HepG2 (cell line): ENCODE measurements at regions not wholly inside any gene's neighbourhood (a gene's known extent, or its start where the extent isn't known, plus 50 kb on each side); places are given as distances from the start of the nearest gene placed in this dataset.
A peak's percentile ranks its signal among the peaks of the same experiment; 100 is the strongest.

ENCODE experiments used
- BATF2 ChIP-seq: sonication (generic); formaldehyde crosslinking; IDR thresholded peaks from 2 replicates; pipeline ENCODE4 v1.8.0; 2022; ENCODE audit warnings: mild to moderate bottlenecking, missing genetic modification reagents, moderate library complexity
- CBX2 ChIP-seq, 2 experiments: fragments of 200-600 bp in 1 of 2; sonication (generic); formaldehyde crosslinking in 1 of 2; IDR thresholded peaks; 2 replicates each; pipeline versions ENCODE4 v1.7.0 to v1.8.1; 2018 to 2022; ENCODE audit warnings: low read depth in 2 of 2, low read length in 1 of 2, mild to moderate bottlenecking in 1 of 2, missing genetic modification reagents in 1 of 2
- CEBPG ChIP-seq: IDR thresholded peaks from 2 replicates; pipeline ENCODE4 v1.6.1; 2016
- IKZF4 ChIP-seq: sonication (generic); formaldehyde crosslinking; IDR thresholded peaks from 2 replicates; pipeline ENCODE4 v1.5.1; 2020; ENCODE audit warnings: borderline replicate concordance, mild to moderate bottlenecking, low read depth, missing genetic modification reagents; ENCODE audit errors: not compliant biosample characterization
- KDM1A ChIP-seq: IDR thresholded peaks from 2 replicates; pipeline ENCODE4 v1.6.1; 2016; ENCODE audit warnings: missing compliant biosample characterization
- KDM5B ChIP-seq: sonication (generic); formaldehyde crosslinking; IDR thresholded peaks from 2 replicates; pipeline ENCODE4 v1.4.0; 2020; ENCODE audit warnings: missing genetic modification reagents, mild to moderate bottlenecking, borderline replicate concordance
- KDM6A ChIP-seq: IDR thresholded peaks from 2 replicates; pipeline ENCODE4 v1.6.1; 2016; ENCODE audit warnings: low read depth
- KLF12 ChIP-seq: sonication (generic); formaldehyde crosslinking; IDR thresholded peaks from 2 replicates; pipeline ENCODE4 v1.4.0; 2020; ENCODE audit warnings: missing genetic modification reagents, borderline replicate concordance
- MAFK ChIP-seq, 2 experiments: IDR thresholded peaks in 1 of 2; conservative IDR thresholded peaks in 1 of 2; 2 replicates each; pipeline ENCODE4 v1.6.1; 2011; ENCODE audit warnings: improper control_type of control experiment in 2 of 2, low read length in 2 of 2
- MTA1 ChIP-seq: sonication (generic); formaldehyde crosslinking; IDR thresholded peaks from 2 replicates; pipeline ENCODE4 v1.4.0; 2020; ENCODE audit warnings: missing genetic modification reagents, mild to moderate bottlenecking, borderline replicate concordance
- SP5 ChIP-seq: IDR thresholded peaks from 2 replicates; pipeline ENCODE4 v1.6.1; 2016; ENCODE audit warnings: low read depth, borderline replicate concordance
- TCF12 ChIP-seq, 2 experiments: fragments of 450-650 bp in 1 of 2; sonication (generic) in 1 of 2; formaldehyde crosslinking in 1 of 2; IDR thresholded peaks; 2 replicates each; pipeline versions ENCODE4 v1.6.1 to v1.8.0; 2017 to 2022; ENCODE audit warnings: antibody characterized with exemption in 1 of 2, mild to moderate bottlenecking in 1 of 2, missing genetic modification reagents in 1 of 2, moderate library complexity in 1 of 2
- ZNF234 ChIP-seq: sonication (generic); formaldehyde crosslinking; conservative IDR thresholded peaks from 2 replicates; pipeline ENCODE4 v1.5.1; 2020; ENCODE audit warnings: mild to moderate bottlenecking, missing genetic modification reagents
- ZNF280B ChIP-seq: sonication (generic); formaldehyde crosslinking; IDR thresholded peaks from 2 replicates; pipeline ENCODE4 v1.5.0; 2020; ENCODE audit warnings: missing genetic modification reagents, mild to moderate bottlenecking, borderline replicate concordance
- ZNF367 ChIP-seq: sonication (generic); formaldehyde crosslinking; IDR thresholded peaks from 2 replicates; pipeline ENCODE4 v1.4.0; 2020; ENCODE audit warnings: missing genetic modification reagents, borderline replicate concordance
- ZNF570 ChIP-seq: sonication (generic); formaldehyde crosslinking; IDR thresholded peaks from 2 replicates; pipeline ENCODE4 v1.4.0; 2020; ENCODE audit warnings: mild to moderate bottlenecking, missing genetic modification reagents, borderline replicate concordance
- ZNF607 ChIP-seq: sonication (generic); formaldehyde crosslinking; IDR thresholded peaks from 2 replicates; pipeline ENCODE4 v1.5.1; 2020; ENCODE audit warnings: missing genetic modification reagents, mild to moderate bottlenecking, borderline replicate concordance
- ZNF720 ChIP-seq: sonication (generic); formaldehyde crosslinking; IDR thresholded peaks from 2 replicates; pipeline ENCODE4 v1.4.0; 2020; ENCODE audit warnings: missing genetic modification reagents
- TF ChIP-seq, protein P1 (sequence below): sonication (generic); formaldehyde crosslinking; IDR thresholded peaks from 2 replicates; pipeline ENCODE4 v1.4.0; 2020; ENCODE audit warnings: missing genetic modification reagents
- TF ChIP-seq, protein P2 (sequence below): sonication (generic); formaldehyde crosslinking; conservative IDR thresholded peaks from 2 replicates; pipeline ENCODE4 v1.8.0; 2022; ENCODE audit warnings: low read depth, missing genetic modification reagents
- TF ChIP-seq, protein P3 (sequence below): sonication (generic); formaldehyde crosslinking; conservative IDR thresholded peaks from 2 replicates; pipeline ENCODE4 v1.4.0; 2020; ENCODE audit warnings: missing genetic modification reagents

DNA sequence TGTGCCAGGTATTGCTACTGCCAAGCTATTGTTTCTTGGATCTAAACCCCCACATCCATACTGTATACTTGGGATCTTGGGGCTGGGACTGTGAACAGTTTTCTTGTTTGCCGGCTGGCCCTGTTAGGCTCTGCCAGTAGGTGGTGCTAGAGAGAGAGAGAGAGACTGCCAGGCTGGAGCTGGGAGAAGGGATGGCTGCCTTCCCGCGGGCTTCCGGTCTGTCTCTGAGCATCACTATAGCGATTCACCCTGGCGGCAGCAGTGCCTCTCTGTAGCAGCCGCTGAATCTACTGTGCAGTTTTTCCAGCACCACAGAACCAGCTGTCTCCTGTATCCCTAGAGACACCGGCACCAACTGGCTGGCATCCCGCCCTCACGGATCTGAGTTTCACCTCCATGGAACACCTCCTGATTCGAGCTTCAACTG lies 201.2 kb downstream of the UTP18 start (continued):
- TF ChIP-seq, protein P1, sequence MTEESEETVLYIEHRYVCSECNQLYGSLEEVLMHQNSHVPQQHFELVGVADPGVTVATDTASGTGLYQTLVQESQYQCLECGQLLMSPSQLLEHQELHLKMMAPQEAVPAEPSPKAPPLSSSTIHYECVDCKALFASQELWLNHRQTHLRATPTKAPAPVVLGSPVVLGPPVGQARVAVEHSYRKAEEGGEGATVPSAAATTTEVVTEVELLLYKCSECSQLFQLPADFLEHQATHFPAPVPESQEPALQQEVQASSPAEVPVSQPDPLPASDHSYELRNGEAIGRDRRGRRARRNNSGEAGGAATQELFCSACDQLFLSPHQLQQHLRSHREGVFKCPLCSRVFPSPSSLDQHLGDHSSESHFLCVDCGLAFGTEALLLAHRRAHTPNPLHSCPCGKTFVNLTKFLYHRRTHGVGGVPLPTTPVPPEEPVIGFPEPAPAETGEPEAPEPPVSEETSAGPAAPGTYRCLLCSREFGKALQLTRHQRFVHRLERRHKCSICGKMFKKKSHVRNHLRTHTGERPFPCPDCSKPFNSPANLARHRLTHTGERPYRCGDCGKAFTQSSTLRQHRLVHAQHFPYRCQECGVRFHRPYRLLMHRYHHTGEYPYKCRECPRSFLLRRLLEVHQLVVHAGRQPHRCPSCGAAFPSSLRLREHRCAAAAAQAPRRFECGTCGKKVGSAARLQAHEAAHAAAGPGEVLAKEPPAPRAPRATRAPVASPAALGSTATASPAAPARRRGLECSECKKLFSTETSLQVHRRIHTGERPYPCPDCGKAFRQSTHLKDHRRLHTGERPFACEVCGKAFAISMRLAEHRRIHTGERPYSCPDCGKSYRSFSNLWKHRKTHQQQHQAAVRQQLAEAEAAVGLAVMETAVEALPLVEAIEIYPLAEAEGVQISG (CRISPR knock-in tag) = peak; percentile 79
- no peak for TF ChIP-seq ZNF720
- TF ChIP-seq ZNF367 = no peak
- no peak for TF ChIP-seq CEBPG
- no peak for TF ChIP-seq SP5
- TF ChIP-seq CBX2 (IDR thresholded peaks at IDR 0.05; ENCODE audit: low read depth, low read length) = no peak
- TF ChIP-seq CBX2 (CRISPR knock-in tag; IDR thresholded peaks at IDR 0.05; ENCODE audit: low read depth) = no peak
- TF ChIP-seq, protein P2, sequence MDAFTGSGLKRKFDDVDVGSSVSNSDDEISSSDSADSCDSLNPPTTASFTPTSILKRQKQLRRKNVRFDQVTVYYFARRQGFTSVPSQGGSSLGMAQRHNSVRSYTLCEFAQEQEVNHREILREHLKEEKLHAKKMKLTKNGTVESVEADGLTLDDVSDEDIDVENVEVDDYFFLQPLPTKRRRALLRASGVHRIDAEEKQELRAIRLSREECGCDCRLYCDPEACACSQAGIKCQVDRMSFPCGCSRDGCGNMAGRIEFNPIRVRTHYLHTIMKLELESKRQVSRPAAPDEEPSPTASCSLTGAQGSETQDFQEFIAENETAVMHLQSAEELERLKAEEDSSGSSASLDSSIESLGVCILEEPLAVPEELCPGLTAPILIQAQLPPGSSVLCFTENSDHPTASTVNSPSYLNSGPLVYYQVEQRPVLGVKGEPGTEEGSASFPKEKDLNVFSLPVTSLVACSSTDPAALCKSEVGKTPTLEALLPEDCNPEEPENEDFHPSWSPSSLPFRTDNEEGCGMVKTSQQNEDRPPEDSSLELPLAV (CRISPR knock-in tag) = no peak
- no peak for TF ChIP-seq IKZF4 (CRISPR knock-in tag)
- TF ChIP-seq, protein P3, sequence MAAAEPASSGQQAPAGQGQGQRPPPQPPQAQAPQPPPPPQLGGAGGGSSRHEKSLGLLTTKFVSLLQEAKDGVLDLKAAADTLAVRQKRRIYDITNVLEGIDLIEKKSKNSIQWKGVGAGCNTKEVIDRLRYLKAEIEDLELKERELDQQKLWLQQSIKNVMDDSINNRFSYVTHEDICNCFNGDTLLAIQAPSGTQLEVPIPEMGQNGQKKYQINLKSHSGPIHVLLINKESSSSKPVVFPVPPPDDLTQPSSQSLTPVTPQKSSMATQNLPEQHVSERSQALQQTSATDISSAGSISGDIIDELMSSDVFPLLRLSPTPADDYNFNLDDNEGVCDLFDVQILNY (CRISPR knock-in tag) = no peak
- TF ChIP-seq ZNF607 = no peak
- TF ChIP-seq KDM6A (CRISPR knock-in tag) = no peak
- no peak for TF ChIP-seq KDM5B
- no peak for TF ChIP-seq ZNF280B (CRISPR knock-in tag)
- no peak for TF ChIP-seq KLF12 (CRISPR knock-in tag)
- TF ChIP-seq TCF12 (IDR thresholded peaks at IDR 0.05) = no peak
- TF ChIP-seq TCF12 (CRISPR knock-in tag; IDR thresholded peaks at IDR 0.05) = no peak
- TF ChIP-seq ZNF570 (CRISPR knock-in tag) = no peak
- no peak for TF ChIP-seq MAFK (conservative IDR thresholded peaks at IDR 0.05 in 1 of 2, IDR thresholded peaks at IDR 0.05 in 1 of 2; ENCODE audit: low read length in 2 of 2)
- no peak for TF ChIP-seq ZNF234 (CRISPR knock-in tag)
- TF ChIP-seq BATF2 = no peak
- TF ChIP-seq KDM1A = no peak
- no peak for TF ChIP-seq MTA1 (CRISPR knock-in tag)
